ENCODE measurements at regions not wholly inside any gene's neighbourhood (a gene's known extent, or its start where the extent isn't known, plus 50 kb on each side); places are given as distances from the start of the nearest gene placed in this dataset.
"Not testable (repeated sequence)": the region's sequence is repeated elsewhere in the genome, so short reads cannot be mapped to it uniquely, and the experiment has no call there.

DNA sequence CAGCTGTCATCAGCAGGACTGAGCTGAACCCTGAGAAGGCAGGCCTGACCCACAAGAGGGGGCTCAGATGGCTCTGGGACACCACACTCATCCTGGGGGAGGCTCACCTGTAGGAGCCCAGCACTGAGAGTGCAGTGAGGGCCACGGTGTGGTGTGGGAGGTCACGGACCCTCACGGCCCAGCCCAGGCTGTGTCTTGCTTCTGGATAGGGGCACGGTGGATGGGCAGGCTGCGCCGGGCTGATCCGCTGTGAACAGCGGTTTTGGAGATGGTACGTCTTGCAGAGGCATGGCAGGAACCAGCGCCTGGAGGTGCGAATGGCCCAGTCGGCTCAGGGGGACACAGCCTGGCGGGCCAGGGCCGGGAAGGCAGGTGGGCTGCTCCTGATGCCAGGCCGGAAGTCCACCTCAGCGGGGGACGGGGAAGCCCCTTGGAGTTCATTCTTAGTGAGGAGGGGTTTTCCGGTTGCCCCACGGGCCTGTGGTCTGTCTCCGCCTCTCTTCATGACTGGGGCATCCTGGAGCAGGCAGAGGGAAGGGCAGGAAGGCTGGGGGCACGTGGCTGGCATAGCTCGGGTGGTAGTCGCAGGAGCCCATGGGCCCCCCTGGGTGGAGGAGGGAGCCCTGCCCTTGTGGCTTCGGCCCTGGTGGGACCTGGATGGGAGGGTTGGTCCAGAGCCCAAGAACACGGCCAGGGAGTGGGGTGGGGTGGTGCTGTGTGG is 112.5 kb downstream of the UNCX start:
- DNase-seq: no peak

DNA sequence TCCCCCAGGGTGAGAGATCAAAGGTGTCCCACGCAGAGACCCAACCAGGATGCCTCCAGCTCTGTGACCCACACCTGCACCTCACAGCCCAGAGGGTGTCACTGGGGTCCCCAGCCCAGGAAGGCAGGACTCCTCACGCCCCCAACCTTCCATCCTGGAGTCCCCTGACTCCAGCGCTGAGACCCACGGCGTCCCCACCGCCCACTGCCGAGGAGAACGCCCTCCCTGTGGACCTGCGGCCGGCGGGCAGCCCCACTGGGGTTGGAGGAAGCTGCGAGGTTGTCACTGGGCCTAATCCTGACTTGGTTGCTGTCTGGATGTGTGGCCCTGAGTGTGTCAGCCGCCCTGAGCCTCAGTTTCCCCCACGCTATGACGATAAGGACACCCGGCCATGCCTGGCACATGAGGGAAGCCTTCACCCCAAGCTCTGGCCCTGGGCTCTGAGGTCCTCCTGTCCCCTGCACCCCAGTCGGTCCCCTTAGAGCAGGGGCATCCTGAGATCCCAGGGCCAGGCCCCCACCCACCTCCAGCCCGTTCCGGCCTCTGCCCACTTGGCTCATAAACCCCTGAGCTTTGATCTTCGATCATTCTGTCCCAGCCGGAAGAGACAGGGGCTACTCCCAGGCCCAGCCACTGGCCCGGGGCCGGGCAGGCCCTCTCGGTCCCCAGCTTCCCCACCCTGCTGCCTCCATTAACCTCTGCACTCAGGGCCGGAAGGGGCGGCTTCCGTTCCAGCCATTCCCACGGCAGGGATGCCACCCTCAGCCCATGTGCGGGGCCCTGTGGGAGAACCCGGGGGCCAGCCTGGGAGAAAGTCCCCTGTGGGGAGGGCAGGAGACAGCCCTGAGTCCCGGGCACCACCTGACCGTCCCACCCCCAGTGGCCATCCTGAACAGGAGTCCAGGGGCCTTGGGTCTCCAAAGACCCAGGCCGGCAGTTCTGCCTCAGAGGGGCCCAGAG is 113.2 kb downstream of the MICALL2 start:
- no peak for DNase-seq

DNA sequence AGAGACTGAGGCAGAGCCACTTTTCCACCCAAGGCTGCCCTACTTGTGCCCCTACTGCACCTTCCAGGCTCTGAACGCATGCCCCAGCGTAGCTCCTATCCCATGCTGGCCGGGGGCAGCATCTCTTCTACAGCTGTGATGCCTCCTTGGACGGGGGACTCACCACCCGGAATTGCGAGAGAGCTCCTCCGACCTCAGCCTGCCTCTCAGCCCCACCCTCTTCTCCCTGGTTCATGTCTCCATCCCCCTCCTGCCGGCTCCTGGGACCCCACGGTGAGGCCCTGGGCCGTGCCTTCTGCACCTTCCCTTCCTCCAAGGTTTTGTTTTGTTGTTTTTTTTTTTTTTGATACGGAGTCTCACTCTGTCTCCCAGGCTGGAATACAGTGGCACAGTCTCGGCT is 112.4 kb downstream of the MICALL2 start:
- no peak for DNase-seq

DNA sequence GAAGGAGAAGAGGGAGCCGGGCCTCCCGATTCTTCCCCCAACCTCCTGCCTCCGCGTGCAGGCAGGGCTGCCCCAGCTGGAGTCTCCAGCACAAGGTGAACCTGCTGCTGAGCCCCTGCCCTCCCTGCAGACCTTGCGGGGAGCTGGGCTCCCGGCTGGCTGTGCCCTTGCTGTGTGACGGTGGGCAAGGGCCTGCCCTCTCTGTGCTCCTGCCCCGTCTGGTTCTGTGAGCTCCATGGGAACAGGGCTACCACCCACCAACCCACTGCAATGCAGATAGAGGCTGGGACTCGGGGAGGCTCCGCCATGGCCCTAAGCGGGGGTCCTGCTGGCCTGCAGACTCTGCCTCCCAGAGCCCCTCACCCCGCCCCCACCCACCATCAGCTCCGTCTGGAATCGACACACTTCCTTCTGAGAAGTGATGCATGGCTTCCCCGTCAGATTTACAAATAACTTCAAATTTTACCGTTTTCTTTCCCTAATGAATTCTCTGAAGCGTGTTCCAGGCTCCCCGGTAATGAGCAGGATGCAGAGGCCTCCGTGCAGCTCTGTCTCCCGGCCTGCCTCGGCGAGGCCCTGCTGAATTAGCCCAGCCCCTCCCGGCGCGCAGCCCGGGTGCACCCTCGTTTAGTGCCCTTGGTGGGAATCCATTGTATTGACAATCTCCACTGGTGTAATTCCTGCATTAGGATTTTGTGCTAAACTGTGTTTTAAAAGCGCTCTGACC is 111.0 kb downstream of the MICALL2 start:
- no peak for DNase-seq

DNA sequence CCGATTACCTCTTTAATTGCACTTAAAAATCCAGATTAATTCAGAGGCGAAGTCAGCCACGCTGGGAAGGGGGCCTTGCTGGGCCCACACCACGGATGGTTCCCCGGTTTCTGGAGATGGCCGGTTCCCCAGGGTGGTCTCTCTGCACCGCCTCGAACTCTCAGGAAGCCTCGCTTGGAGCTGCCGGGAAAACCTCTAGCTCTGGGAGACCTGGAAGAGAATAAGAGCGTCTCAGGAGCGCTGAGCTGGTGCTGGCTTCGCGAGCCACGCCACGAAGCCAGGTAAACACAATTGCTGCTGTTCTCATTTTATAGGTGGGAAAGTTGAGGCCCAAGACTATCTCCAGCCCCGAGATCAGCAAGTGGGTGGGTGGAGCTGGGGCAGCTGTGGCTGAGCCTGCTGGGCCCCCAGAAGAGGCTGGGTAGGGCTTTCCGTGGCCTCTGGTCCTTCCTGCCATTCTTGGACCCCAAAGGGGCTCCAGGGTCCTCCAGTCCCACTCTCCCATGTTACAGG is 110.4 kb downstream of the MICALL2 start:
- no peak for DNase-seq

DNA sequence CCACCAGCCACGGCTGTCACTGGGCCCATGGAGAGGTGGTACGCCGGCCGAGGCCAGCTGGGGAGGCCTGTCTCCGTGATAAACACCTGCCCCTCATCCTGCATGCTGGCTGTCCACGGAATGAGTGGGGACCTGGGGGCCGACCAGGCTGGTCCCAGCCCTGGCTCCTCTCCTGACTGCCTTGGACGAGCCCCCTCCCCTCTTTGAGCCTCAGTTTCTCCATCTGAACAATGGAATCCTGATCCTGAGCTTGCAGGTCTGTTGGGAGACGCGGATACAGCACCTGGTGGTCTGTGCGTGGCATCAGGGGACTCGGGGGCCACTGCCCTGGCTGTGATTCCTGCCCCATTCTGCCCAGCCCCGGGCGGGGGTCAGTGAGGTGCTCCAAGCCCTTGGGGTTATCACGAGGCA is 109.9 kb downstream of the MICALL2 start:
- DNase-seq: no peak

DNA sequence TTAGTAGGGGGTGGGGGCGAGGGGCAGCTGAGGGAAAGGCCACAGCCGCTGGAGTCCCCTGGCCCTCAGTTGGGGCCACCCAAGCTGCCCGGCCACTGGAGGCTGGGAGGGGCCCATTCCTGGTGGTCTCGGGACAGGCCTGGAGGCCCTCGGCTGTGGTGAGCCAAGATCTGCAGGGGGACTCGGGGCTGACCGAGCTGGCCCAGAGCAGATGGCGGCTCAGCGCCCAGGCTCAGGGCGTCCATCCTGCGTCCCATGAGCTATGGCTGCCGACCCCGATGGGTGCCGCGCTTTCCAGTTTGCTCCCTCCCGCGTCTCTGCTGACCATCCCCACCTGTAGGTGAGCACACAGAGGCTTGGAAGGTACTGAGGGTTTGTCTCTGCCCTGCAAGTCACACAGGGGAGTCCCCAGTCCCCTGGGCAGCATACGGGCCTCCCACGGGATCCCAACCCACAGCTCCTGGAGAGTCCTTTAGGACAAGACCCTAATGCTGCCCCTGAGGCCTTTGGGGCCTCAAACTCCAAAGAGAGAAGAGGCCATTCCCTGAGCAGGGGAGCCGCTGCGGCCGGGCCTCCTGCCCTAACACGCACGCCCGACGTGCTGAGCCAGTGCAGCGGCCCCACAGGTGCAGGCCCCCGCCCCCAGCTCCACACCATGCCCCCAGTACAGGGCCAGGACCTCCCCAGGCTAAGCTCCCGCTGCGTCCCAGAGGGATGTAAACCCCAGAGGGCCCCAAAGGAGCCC is 107.2 kb downstream of the MICALL2 start:
- DNase-seq: no peak

DNA sequence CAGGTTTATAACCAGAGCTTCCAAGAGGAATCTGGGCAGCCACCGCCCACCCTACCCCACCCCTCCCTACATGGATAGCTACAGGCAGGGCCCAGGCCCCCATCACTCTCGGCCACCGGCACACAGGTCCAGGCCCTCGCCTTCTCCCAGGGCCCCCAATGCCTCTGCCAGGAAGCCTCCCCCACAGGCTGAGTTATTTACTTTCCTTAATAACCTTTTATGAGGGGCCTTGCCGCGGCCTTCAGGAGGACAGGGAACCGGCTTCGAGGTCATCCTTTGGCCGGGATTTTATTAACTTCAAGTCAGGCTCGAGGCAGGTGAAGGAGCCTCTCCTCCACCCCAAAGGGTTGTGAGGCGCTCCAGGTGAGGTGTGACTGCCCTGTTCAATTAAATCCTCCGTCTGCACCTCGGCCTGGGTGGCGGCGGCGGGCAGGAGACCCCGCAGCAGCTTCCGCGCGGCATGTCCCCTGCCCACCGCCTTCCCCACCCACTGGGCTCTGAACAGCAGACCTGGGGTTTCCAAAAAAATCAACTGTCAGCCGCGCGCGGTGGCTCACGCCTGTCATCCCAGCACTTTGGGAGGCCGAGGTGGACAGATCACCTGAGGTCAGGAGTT is 106.5 kb downstream of the MICALL2 start:
- DNase-seq: no peak

DNA sequence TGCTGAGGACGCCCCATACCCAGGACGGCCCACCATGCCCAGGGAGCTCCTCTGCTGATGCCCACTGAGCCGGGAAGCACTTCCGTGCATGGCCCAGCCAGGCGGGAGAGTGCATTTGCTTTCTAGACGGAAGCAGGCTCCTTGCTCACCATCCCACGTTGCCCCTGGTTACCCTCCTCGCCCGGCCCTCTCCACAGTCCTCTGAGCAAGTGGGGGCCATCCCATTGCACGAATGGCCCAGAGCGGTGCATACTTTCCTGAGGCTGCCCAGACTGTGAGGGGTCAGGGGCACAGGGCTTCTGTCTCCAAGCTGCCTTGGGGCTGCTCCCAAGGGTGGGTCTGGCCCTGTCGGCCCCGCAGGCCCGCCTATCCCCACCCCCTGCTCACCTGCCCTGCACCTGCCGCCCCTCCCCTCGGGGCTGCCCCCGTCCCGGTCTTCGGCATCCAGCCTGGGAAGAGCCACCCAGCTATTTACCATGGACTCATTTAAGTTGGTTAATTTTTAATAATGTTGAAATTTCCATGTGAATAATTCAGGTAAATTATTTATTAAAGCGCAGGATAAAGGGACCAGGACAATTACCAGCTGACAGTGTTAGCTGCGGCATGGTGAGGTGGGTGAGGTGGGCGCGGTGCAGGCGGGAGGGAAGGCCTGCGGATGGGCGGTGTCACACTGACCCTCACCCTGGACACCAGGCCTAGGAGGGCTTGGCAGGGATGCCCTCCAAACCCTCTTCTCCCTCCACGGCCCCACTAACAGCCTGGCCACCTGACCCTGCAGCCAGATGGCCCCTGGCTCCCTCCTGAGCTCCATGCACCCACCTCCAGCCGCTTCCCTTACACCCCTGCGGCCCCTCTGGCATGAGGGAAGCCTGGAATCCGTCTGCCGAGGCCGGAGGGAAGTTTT is 104.4 kb downstream of the MICALL2 start:
- DNase-seq: no peak

DNA sequence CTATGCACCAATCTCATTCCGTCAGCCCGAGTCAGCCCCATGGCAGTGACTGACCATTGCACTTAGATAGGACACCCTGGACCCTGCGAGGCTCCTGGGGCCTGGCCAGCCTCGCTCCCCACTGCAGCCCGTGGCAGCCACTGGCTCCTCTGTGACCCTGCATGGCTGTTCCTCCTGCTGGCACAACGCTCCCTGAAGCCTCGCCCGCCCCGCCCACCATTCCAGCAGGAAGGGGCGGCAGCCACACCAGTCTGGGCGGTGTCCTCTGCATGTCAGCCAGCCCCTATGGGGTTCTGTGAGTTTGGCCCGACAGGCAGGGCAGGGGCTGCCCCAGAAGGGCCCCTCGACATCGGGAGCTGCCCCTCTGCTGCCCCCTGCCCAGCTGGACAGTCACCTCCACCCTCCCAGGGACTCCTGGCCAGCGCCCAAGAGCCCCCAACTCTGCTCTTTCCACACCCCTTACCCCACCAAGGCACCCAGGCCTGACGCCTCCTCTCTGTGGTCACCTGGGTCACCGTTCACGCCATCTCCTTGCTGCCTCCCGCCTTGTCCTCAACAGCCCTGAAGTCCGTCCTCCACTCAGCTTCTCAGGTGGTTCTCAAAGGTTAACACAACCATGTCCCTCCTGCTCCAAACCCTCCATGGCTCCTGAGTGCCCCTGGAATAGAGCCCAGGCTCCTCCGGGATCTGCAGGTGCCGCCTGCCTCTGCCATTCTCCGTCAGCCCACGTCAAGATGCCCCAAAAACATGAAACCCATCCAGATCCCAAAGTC is 103.5 kb downstream of the MICALL2 start:
- no peak for DNase-seq

DNA sequence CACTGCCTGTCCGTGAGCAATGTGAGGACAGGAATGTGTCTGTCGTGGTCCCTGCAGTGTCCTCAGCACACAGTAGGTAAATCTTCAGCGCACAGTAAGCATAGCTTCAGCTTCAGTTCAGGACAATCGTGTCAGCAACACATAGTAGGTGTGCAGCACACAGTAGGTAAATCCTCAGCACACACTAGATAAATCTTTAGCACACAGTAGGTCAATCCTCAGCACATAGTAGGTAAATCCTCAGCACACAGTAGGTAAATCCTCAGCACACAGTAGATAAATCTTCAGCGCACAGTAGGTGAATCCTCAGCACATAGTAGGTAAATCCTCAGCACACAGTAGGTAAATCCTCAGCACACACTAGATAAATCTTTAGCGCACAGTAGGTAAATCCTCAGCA is 102.4 kb downstream of the MICALL2 start:
- not testable (repeated sequence) for DNase-seq

DNA sequence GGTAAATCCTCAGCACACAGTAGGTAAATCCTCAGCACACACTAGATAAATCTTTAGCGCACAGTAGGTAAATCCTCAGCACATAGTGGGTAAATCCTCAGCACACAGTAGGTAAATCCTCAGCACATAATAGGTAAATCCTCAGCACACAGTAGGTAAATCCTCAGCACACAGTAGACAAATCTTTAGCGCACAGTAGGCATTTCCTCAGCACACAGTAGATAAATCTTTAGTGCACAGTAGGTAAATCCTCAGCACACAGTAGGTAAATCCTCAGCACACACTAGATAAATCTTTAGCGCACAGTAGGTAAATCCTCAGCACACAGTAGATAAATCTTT is 102.0 kb downstream of the MICALL2 start:
- DNase-seq: not testable (repeated sequence)

DNA sequence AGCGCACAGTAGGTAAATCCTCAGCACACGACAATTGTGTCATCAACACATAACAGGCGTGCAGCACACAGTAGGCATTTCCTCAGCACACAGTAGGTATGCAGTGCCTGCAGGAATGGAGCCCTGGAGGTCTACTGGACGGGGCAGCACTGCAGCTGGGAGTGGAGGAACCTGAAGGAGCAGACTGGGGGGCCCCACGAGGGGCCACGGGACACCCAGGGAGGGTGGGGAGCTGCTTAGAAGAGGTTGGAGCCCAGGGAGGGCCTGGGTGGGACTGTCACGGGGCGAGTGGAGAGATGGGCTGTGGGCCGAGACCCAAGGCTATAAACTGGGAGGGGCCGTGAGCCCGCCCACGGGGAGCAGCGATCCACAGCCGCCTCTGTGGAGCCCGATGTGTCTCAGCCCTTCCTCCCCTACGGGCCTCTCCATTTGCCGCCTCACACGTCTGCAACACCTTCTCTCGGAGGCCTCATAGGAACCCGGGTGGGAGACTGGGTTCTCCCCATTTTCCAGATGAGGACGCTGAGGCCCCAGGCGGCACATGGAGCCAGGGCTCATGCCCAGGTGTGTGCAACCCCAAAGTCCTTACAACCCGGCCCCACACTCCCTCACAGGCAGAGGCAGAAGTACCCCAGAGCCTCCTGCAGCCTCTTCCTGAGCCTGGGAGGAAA is 101.5 kb downstream of the MICALL2 start:
- no peak for DNase-seq

DNA sequence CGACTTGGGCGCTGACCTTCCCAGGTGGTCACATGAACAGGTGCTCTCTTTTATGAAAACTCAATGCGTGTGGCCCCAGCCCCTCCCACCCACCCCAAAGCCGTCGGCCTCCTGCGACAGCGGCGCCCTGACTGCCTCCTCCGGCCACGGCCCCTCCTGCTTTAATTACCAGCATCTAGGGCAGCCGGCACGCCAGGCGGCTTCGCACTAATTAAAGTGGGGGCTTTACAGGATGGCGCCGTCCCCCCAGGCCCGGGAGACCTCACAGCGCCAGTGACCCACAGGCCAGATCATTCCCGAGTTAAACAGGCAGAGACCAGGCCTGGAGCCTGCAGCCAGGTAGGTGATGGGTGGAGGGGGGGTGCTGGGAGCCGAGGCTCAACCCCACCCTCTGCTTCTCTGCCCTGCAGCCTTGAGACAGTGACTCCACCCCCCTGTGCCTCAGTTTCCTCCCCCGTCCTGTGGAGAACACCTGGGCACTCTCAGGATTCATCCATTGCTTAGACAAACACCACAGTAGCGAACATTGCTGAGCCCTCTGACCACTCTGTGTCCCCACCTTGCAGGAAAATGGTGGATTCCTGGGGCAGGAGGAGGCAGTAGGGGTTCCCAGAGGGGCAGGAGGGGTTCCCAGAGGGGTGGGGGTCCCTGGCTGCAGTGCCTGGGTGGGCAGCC is 100.8 kb downstream of the MICALL2 start:
- no peak for DNase-seq

DNA sequence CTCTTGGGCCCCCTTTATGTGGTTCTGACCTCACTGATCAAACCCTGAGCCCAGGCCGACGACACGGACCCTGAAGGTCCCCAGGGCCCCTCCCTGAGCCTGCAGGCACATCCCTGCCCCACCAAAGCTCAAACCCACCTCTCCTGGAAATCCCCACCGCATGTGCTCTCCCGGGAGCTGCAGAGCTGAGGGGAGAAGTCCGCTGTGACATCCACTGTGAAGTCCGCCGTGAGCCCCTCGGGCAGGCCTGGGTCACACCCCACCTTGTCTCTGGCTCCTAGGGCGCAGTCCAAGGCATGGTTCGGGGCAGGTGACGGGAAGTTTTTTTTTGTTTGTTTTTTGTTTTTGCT is 100.2 kb downstream of the MICALL2 start:
- no peak for DNase-seq

DNA sequence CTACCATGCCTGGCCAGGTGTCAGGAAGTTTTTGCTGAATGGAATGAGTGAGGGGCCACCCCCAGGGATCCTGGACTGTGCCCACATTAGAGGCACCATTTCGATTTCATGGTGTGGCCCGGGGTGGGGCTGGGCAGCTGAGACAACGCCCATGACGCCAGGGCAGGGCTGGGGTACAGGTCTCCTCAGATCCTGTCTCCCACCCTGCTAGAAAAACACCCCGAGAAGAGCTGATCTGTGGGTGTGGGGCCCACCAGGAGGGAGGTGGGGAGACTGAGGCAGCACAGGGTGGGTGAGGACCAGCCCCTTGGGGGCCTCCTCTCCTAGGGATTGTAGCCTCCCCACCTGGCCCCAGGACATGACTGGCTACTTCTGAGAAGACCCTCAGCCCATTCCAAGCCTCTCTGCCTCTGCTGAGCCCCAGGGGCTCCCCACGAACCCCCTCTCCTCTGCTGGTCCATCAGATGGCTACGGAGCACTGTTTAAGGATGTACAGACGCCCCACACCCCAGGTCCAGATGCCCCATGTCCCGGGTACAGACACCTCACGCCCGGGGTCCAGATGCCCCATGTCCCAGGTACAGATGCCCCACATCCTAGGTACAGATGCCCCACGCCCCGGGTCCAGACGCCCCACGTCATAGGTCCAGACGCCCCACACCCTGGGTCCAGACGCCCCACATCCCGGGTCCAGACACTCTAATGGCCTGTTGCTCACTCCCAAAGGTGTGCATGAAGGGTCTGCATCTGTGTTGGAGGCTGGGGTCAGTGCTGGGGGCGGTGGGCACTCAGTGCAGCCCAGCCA is 99.4 kb downstream of the MICALL2 start:
- no peak for DNase-seq

DNA sequence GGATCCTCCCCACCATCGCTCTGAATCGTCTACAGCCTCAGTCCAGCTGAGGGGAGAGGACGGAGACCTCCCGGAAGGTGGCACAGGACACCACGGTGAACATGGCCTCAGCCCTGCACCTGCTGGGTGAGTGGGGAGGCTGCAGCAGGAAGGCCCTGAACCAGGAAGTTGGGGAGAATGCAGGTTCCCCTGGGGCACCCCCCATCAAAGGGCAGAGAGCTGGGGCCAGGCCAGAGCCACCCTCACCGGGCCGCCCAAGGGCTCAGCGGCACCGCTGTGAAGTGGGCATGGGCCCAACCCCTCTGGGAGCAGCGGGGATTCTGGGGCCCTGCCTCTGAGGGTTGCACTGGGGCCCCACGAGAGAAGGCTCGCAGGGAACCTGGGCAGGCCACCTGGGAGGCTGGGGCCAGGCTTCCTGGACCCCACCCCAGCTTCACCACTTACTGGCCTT is 98.7 kb downstream of the MICALL2 start:
- no peak for DNase-seq

All from NCI-H2081 (cell line).